ENCODE measurements at regions not wholly inside any gene's neighbourhood (a gene's known extent, or its start where the extent isn't known, plus 50 kb on each side); places are given as distances from the start of the nearest gene placed in this dataset.
A peak's percentile ranks its signal among the peaks of the same experiment; 100 is the strongest.

GRCh38 chr1:75668813-75669212, 55.7 kb upstream of the ACADM start:
- FAIRE-seq: no peak
- no peak for DNase-seq (ENCODE audit: low spot score)

DNA sequence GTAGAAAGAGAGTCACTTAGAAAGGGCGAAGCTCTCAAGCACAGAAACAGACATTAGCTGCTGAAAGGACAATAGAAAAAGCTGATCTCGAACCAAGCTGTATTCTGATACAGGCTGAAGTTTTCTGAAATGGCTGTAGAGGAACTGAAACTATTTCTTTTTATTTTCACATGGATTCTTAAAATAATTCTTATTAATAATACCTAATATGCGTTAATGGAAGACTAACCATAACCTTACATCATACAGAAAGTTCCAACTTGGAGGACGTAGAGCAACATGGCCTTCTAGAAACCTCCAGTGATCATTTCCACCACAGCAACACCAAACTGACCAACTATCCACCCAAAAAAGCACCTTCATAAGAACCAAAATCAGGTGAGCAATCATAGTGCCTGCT, 52.8 kb upstream of the ACADM start:
- FAIRE-seq (no peak), DNase-seq (ENCODE audit: low spot score) (no peak)

GRCh38 chr1:75672108-75672507, 52.4 kb upstream of the ACADM start:
- no peak for DNase-seq (ENCODE audit: low spot score)
- no peak for FAIRE-seq

DNA sequence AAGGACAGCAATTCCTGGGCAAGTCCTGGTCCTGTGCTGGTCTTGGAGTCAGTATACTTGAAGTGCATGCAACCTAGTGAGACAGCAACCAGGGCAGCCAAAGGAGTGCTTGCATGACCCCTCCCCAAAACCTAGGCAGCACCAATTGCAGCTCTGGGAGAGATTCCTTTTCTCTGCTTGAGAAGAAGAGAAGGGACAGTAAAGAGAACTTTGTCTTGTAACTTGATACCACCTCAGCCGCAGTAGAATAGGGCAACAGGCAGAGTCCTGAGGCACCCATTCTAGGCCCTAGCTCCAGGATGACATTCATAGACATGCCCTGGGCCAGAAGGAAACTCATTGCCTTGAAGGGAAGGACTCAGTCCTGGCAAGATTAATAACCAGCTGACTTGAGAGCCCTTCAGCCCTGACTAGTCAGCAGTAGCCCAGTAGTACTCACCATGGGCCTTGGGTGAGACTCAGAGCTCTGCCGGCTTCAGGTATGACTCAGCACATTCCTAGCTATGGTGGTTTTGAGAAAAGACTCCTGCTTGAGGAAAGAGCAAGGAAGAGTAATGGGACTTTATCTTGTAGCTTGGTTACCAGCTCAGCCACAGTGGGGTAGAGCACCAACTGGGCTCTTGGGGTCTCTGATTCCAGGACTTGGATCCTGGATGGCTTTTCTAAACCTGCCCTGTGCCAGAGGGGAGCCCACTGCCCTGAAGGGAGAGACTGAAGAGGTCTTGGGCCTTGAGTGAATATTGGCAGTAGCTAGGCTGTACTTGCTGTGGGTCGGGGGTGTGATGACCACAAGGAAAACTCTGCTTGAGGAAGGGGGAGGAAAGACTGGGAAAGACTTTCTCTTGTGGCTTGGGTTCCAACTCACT, 51.7 kb upstream of the ACADM start:
- FAIRE-seq (peak; percentile 42), DNase-seq (ENCODE audit: low spot score) (peak; percentile 68)

DNA sequence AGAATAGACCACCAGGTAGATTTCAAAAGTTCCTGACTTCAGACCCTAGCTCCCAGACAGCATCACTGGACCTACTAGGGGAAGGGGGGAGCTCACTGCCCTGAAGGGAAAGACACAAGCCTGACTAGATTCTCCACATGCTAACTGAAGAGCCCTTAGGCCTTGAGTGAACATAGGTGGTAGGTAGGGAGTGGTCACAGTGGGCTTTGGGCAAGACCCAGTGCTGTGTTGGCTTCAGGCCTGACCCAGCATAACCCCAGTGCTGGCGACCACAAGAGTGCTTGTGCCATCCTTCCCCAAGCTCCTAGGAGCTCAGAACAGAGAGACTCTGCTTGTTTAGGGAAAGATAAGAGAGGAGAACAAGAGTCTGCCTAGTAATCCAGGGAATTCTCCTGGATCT, 51.1 kb upstream of the ACADM start:
- no peak for FAIRE-seq
- no peak for DNase-seq (ENCODE audit: low spot score)

DNA sequence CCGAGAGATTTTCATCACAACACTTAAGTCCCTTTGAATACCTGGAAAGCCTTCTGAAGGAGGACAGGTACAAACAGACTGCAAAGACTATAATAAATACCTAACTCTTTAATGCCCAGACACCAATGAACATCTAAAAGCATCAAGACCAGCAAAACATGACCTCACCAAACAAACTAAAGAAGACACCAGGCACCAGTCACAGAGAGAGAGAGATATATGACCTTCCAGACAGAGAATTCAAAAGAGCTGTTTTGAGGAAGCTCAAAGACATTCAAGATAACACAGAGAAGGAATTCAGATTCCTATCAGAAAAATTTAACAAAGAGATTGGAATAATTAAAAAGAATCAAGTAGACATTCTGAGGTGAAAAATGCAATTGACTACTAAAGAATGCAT, 50.6 kb upstream of the ACADM start:
- FAIRE-seq (no peak), DNase-seq (ENCODE audit: low spot score) (no peak)

All from urothelium cell line (cell line).